IPS-NIHi7 (cell line): ENCODE measurements at regions not wholly inside any gene's neighbourhood (a gene's known extent, or its start where the extent isn't known, plus 50 kb on each side); places are given as distances from the start of the nearest gene placed in this dataset.
A peak's percentile ranks its signal among the peaks of the same experiment; 100 is the strongest.
"Not testable (repeated sequence)": the region's sequence is repeated elsewhere in the genome, so short reads cannot be mapped to it uniquely, and the experiment has no call there.

Experiments
- DNase-seq: peaks from one replicate; pipeline ENCODE4 v3.0.0; 2012; ENCODE audit warnings: mixed read lengths; ENCODE audit errors: extremely low spot score

GRCh38 chr4:131304686-131305085, 1844.4 kb upstream of the PCDH10 start:
- DNase-seq, result no peak

GRCh38 chr4:131309628-131310027, 1839.5 kb upstream of the PCDH10 start:
- DNase-seq, result no peak

GRCh38 chr4:131316086-131316485, 1833.0 kb upstream of the PCDH10 start:
- DNase-seq, result no peak

- DNase-seq, result no peak
Observed at GRCh38 chr4:131337936-131338335, 1811.2 kb upstream of the PCDH10 start.

GRCh38 chr4:131339137-131339536, 1810.0 kb upstream of the PCDH10 start:
- no peak for DNase-seq

- no peak for DNase-seq
Observed at GRCh38 chr4:131344761-131345160, 1804.3 kb upstream of the PCDH10 start.

GRCh38 chr4:131347816-131348215, 1801.3 kb upstream of the PCDH10 start:
- no peak for DNase-seq

GRCh38 chr4:131348263-131348662, 1800.8 kb upstream of the PCDH10 start:
- DNase-seq, result no peak

- not testable (repeated sequence) for DNase-seq
Observed at GRCh38 chr4:131352371-131352770, 1796.7 kb upstream of the PCDH10 start.

- DNase-seq, result no peak
Observed at GRCh38 chr4:131366714-131367113, 1782.4 kb upstream of the PCDH10 start.

- no peak for DNase-seq
Observed at GRCh38 chr4:131367441-131367840, 1781.7 kb upstream of the PCDH10 start.

GRCh38 chr4:131370846-131371245, 1778.2 kb upstream of the PCDH10 start:
- no peak for DNase-seq

- no peak for DNase-seq
Observed at GRCh38 chr4:131381055-131381454, 1768.0 kb upstream of the PCDH10 start.

- DNase-seq, result no peak
Observed at GRCh38 chr4:131382839-131383238, 1766.3 kb upstream of the PCDH10 start.

- no peak for DNase-seq
Observed at GRCh38 chr4:131388277-131388676, 1760.8 kb upstream of the PCDH10 start.

- DNase-seq, result no peak
Observed at GRCh38 chr4:131408102-131408501, 1741.0 kb upstream of the PCDH10 start.

GRCh38 chr4:131411393-131411792, 1737.7 kb upstream of the PCDH10 start:
- no peak for DNase-seq

- DNase-seq, result no peak
Observed at GRCh38 chr4:131419147-131419546, 1729.9 kb upstream of the PCDH10 start.

GRCh38 chr4:131426023-131426758, 1722.9 kb upstream of the PCDH10 start:
- no peak for DNase-seq

- DNase-seq, result peak; percentile 25
Observed at GRCh38 chr4:131427000-131427399, 1722.1 kb upstream of the PCDH10 start.

GRCh38 chr4:131430302-131430701, 1718.8 kb upstream of the PCDH10 start:
- DNase-seq, result no peak

- no peak for DNase-seq
Observed at GRCh38 chr4:131441004-131441688, 1707.9 kb upstream of the PCDH10 start.

GRCh38 chr4:131447883-131448282, 1701.2 kb upstream of the PCDH10 start:
- no peak for DNase-seq
